HUDEP-2 (cell line): ENCODE measurements at regions not wholly inside any gene's neighbourhood (a gene's known extent, or its start where the extent isn't known, plus 50 kb on each side); places are given as distances from the start of the nearest gene placed in this dataset.
"Not testable (repeated sequence)": the region's sequence is repeated elsewhere in the genome, so short reads cannot be mapped to it uniquely, and the experiment has no call there.

Source experiments
- DNase-seq, 76 experiments: peaks; one replicate each; lab custom pipeline; 2025; ENCODE audit not compliant: unreplicated experiment in 76 of 76; lab: John Stamatoyannopoulos, UW

DNA sequence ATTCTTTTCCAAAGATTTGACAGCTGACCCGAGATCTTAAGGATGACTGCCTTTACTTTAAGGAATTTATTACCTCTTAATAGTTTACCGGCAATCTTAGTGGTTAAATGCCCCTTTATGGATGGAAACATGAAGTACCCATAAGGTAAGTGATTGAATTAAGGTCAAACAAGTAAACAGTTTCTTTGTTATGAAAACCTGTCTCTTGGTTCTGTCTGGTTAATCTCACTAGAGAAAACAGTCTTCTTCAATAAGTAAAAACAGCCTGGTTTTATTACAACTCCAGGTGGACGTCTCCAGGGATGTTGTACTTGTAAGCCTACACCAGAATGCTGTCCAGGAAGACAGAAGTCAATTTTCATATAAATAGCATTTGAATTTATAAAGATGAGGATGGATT lies 161.8 kb upstream of the MTPN start:
- no peak for DNase-seq

DNA sequence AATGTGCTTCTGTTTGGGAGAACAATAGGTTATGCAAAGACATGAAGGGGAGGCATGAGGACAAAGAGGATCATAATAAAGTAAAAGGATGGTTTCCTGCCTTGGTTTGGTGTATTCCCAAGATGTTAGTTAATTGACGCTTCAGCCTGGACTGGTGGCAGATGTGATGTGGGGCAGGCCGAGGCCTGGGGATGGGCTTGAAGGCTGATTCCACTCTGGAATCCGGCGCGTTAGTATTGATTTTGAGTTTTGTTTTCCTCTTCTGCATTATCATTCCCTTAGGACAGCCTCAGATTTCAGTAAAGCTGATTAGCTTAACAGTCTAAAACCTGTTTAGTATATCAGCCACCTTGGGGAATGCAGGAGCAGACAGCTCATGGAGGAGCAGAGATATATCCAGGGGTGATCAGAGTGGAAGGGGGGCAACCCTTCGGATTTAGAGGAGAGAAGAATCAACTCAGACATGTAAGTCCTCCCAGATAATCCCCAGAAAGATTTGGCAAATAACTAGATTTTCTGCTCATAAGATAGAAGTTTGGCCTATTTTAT lies 159.8 kb upstream of the MTPN start:
- DNase-seq, result no peak

DNA sequence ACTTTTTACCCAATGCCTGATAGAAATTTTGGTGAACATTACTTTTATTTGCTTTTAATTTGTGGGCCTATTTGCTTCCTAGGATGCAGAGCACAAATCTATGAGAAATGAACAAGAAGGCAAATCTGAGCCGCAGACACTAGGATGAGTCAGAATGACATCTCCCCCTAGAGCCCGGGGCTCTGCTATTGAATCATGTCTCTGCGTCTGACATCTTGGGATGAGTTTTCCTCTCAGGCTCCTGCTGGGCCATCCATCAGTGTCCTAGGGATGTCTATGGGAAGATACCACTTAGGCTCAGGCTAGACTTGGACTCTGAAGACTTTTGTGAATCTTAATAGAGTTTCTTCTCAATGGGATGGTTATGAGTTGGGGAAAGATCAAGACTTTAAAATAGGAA lies 157.3 kb upstream of the MTPN start:
- DNase-seq, result no peak

DNA sequence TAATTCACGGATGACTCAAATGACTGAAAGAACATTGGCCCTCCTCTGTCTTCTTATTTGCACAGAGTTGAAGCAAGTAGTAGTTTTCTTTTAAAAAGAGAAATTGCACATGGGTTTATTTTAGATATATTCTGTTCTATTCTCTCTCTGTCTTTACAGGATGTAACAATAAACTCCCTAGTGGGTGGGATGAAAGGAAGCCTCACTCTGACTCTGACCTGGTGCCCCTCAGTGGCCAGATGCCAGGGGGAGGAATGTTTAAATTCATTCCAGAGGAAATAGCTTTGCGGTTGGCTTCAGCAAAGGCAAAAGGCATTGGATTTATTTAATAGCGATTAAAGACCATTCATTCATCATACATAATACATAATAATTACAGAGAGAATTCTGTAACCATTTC lies 156.4 kb upstream of the MTPN start:
- DNase-seq, result no peak

DNA sequence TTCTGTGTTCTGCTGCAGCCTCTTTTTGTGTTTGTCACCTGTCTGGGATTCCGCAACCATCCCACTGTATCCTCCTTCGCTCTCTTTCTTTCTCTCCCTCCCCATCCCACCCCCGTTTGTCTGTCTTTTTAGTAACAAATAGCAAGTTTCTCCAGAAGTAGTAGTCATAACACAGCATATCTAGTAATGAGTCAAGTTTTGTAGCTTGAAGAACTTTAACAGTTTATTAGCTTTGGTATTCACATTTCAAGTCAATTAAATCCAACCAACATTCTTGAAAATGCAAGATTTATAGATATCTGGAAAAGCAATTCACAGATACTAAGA lies 154.1 kb upstream of the MTPN start:
- DNase-seq, result no peak

DNA sequence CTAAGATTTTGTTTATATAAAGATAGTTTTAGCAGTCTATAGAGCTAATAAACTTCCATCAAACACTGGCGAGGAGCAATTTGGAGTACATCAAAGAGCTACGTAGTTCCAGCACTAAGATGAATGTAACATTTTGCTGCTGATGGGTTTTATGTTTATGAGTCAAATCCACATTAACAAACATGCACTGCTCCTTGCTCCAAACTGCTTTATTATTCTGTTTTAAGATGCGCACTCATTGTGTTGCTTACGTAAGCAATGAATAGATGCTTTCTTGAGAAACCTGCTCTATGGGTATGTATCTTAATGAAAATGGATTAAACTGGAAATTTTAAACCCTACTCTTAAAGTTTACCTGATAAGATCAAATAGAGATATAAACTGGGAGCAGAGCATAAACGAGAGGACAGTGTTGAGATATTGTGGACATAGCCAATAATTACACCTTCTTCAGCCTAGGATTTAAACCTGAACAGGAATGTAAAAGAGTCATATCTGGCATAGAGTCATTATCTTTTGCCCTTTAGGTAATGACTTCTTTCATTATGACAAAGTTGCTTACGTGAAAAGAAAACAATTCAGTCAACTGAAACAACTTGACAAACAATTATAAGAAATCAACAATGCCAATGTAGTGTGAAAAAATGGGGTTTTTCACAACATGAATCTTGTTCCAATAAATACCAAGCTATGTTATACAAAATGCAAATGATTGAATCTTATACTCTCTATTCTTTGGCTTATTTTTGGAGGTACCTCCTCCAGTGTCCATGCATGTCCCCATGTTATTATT lies 153.5 kb upstream of the MTPN start:
- no peak for DNase-seq

DNA sequence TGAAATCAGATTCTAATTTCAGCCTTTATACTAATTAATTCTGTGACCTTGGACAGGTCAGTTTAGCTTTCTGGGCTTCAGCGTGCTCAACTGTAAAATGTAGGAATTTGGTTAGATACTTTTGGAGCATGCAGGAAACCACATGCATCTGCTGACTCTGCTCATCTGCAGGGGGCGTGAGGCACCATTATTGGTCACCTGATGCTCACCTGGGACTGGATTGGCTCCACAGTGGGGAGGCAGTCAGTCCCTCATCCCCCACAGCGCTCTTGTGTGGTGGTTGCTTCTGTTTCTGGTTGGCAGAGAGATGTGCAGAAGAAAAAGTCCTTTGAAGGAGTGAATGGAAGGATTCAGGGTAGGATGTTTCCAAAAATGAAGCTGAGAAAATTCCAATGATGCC lies 150.9 kb upstream of the MTPN start:
- no peak for DNase-seq

DNA sequence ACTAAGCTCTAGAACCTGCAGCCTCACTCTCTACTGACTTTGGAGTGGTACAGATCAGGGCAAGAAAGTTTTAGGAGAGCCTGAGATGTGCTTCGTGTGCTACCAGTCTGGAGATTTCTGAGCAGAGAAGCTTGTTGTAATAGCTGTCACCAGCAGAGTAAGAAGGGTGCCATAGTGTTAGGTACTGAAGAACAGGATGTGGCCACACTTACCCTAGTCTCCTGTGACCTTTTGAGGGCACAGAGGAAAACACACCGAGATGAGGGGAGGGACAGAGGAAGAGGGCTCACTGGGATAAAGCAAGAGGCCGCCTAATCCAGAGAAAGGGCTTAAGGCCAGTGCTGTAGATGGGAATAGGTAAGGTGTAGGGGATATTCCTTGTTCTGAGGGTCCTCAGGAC lies 146.2 kb upstream of the MTPN start:
- DNase-seq, result no peak

DNA sequence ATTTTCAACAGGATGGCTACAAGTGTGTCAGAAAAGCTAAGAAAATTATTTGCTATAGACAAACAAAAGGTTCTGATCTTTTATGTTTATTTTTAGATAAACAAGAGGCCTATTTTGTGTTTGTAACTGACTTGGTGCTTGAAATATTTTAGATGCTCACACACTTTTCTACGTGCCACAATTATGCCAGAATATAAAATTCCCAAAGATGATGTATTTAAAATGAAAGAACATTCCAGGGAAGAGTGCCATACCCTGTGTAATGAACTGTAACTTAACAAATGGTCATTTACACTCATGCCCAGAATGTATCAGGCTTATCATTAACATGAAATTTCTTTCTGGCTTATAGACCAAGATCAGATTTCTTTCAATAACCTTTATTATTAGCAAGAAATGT lies 144.9 kb upstream of the MTPN start:
- DNase-seq, result no peak

DNA sequence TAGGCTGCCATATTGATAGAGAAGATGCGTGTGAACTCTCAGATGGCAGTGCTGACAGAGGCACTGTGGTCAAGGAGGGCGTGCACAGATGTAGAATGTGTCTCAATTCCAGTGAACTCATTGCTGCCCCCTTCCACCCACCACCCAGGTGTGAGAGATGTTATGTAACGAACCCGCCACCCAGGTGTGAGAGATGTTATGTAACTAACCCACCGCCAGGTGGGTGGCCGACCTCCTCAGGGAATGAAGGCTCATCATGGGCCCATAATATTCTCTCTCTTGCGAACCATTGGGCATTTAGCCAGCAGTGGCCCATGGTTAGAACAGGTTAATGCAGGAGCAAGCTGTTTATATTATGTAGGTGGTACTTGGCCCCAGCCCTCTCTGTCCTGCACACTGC lies 140.4 kb upstream of the MTPN start:
- no peak for DNase-seq

DNA sequence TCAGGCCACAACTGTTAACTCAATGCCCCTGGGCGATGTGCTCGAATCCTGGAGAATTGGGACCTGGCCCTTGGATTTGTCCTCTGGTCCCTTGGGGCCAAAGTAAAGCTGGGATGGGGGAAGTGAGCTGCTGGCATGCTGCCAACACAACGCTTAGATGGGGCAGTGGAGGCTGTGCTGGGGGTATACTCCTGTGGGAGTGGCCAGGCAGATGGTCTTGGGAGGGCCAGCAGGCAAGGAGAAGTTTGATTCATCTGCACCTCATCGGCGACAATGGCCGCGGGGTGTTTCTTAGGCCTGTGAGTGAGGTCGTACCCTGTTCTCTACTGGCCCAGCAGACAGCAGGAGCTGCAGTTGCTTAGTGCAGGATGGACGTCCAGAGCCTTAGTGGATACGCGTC lies 139.0 kb upstream of the MTPN start:
- no peak for DNase-seq

DNA sequence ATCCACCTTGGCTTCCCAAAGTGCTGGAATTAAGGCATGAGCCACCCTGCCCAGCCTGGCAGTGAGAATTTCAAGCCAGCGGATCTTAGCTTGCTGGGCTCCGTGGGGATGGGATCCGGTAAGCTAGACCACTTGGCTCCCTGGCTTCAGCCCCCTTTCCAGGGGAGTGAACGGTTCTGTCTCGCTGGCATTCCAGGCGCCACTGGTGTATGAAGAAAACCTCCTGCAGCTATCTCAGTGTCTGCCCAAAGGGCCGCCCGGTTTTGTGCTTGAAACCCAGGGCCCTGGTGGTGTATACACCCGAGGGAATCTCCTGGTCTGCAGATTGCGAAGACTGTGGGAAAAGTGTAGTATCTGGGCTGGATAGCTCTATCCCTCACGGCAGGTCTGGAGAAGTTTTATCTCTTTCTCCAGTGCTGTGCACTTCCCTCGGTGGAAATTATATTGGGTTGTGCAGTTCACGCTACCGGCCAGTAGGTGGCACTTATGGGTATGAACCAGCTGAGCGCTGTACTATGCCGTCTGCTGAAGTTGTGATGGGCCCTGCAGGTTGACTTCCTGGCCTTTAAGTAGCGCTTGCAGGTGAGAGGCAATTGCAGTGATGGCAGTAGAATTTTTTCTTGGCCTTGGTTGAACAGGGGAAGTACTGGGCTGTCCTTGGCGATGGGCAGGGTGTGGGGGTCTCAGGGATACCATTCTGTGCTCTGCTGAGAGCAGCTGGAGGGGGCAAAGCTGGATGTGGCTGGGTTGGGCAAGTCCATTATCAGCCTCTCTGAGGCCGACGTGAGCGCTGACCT lies 138.0 kb upstream of the MTPN start:
- DNase-seq, result peak in 55 of 76 experiments; percentile 2 to 67 (median 32)

DNA sequence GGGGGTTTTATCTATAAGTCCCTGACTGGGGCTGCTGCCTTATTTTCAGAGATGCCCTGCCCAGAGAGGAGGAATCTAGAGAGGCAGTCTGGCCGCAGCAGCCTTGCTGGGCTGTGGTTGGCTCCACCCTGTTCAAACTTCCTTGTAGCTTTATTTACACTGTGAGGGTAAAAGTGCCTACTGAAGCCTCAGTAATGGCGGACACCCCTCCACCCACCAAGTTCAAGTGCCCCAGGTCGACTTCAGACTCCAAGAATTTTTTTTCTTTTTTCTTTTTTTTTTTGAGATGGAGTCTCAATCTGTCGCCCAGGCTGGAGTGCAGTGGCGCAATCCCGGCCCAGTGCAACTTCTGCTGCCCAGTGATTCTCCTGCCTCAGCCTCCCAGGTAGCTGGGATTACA lies 137.3 kb upstream of the MTPN start:
- DNase-seq, result not testable (repeated sequence)

DNA sequence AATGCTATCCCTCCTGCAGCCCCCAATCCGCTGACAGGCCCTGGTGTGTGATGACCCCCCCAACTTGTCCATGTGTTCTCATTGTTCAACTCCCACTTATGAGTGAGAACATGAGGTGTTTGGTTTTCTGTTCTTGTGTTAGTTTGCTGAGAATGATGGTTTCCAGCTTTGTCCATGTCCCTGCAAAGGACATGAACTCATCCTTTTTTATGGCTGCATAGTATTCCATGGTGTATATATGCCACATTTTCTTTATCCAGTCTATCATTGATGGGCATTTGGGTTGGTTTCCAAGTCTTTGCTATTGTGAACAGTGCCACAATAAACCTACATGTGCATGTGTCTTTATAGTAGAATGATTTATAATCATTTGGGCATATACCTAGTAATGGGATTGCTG lies 131.9 kb upstream of the MTPN start:
- DNase-seq, result not testable (repeated sequence)

DNA sequence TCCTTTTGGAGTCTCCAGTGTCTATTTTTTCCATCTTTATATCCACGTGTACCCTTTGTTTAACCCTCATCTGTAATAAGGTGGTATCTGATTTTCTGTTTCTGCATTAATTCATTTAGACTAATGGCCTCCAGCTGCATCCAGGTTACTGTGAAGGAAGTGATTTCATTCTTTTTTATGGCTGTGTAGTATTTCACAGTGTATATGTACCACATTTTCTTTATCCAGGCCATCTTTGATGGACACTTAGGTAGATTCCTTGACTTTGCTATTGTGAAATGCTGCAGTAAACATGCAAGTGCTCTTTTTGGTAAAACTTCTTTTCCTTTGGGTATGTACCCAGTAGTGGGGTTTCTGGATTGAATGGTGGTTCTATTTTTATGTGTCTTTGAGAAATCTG lies 128.0 kb upstream of the MTPN start:
- DNase-seq, result no peak

DNA sequence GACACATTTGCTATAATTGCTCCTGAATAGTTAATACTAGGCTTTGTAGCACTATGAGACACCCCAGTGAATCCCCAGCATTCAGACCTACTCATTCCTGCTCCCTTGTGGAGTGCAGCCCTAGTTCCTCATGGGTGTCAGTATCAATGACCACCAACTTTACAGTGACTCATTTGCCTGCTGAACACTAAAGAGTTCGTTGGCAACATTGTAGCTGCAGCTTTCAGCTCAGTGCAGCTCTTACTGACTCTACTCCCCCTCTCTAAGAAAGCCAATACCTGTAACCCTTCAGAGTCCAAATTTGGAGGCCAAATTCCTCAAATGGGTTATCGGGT lies 127.1 kb upstream of the MTPN start:
- DNase-seq, result no peak

DNA sequence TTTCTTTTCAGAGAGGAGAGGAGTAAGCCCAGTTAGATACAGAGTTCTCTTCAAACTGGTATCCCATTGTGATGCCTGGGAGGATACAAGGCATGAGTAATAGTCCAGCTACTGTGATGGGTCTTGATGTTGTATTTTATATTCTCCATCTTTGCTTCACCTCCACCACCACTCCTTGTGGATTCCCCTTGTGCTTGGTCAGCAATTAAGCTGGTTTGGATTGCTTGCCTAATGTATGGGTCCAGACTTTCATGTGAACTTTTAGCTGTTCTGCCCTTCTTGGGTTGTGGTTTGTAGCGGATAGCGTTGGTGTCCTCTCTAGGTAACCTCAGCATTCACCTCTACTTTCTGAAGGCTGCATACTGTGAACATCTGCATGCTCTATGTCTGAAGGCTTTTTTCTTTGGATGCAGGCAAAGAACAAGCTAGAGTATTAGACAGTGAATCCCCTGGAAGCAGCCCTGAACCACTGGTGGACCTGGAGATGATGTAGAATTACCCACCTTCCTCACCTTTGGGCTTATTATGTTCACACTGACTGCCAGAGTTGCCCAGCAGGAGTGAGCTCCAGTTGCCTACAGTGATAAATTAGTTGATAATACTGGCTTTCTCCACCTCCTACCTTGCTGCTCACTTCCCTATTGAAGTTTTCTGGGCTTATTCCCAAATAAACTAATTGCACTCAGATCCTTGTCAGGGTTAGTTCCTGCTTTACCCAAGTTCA lies 126.5 kb upstream of the MTPN start:
- DNase-seq, result no peak

DNA sequence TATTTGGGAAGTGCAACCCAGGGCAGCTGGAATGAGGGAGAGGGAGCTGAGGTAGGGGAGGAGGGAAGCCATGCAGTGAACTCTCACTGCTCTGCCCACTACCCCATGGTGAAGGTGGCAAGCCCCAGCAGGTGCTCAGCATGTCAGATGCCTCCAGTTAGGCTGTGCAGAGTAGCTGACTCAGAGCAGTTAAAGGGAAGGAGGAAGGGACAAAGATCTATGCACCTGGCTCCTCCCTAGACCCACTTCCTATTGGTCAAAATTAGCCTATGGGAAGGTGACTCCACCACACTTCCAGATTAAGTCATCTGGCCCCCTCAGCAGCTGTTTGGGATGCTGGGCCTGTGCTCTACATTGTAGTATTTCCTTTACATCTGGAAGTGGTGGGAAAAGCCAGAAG lies 125.7 kb upstream of the MTPN start:
- no peak for DNase-seq

DNA sequence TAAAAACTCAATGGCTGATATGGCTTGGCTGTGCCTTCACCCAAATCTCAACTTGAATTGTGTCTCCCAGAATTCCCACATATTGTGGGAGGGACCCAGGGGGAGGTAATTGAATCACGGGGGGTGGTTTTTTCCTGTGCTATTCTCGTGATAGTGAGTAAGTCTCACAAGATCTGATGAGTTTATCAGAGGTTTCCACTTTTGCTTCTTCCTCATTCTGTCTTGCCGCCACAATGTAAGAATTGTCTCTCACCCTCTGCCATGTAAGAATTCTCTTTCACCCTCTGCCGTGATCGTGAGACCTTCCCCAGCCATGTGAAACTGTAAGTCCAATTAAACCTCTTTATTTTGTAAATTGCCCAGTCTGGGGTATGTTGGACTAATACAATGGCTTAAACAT lies 115.6 kb upstream of the MTPN start:
- DNase-seq, result not testable (repeated sequence)

DNA sequence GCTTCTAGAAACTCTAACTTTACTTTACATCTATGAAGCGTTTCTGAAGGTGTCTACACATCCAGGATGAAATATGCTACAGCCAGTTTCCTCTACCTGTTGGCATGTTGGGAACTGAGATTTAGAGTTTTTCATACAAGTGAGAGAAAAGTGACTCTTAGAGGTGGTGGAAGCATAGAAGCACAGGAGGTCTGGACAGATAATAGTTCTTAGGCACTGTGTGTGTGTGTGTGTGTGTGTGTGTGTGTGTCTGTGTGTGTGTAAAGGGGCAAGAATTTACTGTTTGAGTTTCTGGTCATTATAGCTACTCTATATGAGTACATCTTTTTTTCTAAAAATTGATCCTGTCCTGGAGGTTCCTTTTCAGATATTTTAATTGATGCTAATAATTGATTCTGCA lies 110.7 kb upstream of the MTPN start:
- no peak for DNase-seq

DNA sequence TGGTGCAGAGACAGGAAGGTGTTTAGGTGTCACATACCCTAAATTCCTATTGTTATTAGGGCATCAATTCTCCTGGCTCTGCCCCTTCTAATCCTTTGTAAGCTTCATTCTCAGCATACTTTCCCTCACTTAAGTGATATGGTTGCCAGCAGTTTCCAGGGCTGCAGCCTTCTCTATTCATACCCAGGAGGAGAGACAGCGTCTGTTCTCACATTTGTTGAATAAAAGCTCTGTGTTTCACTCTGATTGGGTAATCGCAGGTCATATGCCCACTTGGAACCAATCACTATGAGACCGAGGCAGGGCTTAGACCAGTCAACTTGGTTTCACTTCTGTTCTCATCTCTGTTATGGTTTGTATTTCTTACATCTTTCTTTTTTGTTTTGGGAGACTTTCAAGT lies 109.6 kb upstream of the MTPN start:
- peak in 3 of 76 experiments; percentile 1 to 3 (median 3) for DNase-seq

DNA sequence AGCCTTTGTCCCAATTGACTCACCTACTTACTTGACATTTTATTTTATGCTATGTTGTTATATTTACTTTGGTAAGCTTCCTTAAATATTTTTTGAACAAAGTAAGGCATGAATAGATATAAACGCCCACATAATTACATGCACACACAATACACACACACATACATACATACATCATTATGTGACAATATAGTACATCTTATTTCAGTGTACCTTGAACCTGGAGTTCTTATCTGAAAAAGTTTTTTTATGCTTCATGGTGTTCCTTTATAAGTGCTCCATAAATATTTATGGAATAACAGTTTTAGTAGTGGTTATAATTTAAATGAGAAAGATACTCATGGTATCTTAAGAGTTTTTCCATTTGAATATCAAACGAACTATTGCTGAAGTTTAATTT lies 102.8 kb upstream of the MTPN start:
- DNase-seq, result no peak
